Hepatocyte (in vitro differentiated cells): ENCODE measurements at regions not wholly inside any gene's neighbourhood (a gene's known extent, or its start where the extent isn't known, plus 50 kb on each side); places are given as distances from the start of the nearest gene placed in this dataset.

Source experiments
- CTCF ChIP-seq: fragments of 200-600 bp; sonication (generic); IDR thresholded peaks from 2 replicates; pipeline ENCODE4 v1.5.1; 2016; ENCODE audit warnings: antibody characterized with exemption, mild to moderate bottlenecking; ENCODE audit not compliant: poor library complexity
- EZH2 ChIP-seq: fragments of 200-600 bp; sonication (generic); IDR thresholded peaks from 2 replicates; pipeline ENCODE4 v1.6.1; 2016; ENCODE audit warnings: antibody characterized with exemption, mild to moderate bottlenecking, borderline replicate concordance
- EZH2phosphoT487 ChIP-seq: fragments of 200-600 bp; sonication (generic); IDR thresholded peaks from one replicate; pipeline ENCODE4 v1.6.1; 2018; ENCODE audit warnings: antibody characterized with exemption, mild to moderate bottlenecking, low read depth, moderate library complexity; ENCODE audit not compliant: unreplicated experiment, severe bottlenecking

GRCh38 chr1:38275960-38276359 lies 229.4 kb upstream of the POU3F1 start:
- TF ChIP-seq CTCF: no peak
- TF ChIP-seq EZH2: no peak
- TF ChIP-seq EZH2phosphoT487: no peak
